GM18505 (cell line): ENCODE measurements at regions not wholly inside any gene's neighbourhood (a gene's known extent, or its start where the extent isn't known, plus 50 kb on each side); places are given as distances from the start of the nearest gene placed in this dataset.
A peak's percentile ranks its signal among the peaks of the same experiment; 100 is the strongest.

Experiments used
- ATAC-seq: cut with Tn5 transposase; IDR thresholded peaks from one replicate; pipeline ENCODE4 v1.9.1; 2021; ENCODE audit not compliant: unreplicated experiment
- POLR2A ChIP-seq: IDR thresholded peaks from 4 replicates; pipeline ENCODE4 v1.6.1; 2011; ENCODE audit warnings: borderline replicate concordance; ENCODE audit not compliant: insufficient read depth, insufficient read length; ENCODE audit errors: extremely low read depth

DNA sequence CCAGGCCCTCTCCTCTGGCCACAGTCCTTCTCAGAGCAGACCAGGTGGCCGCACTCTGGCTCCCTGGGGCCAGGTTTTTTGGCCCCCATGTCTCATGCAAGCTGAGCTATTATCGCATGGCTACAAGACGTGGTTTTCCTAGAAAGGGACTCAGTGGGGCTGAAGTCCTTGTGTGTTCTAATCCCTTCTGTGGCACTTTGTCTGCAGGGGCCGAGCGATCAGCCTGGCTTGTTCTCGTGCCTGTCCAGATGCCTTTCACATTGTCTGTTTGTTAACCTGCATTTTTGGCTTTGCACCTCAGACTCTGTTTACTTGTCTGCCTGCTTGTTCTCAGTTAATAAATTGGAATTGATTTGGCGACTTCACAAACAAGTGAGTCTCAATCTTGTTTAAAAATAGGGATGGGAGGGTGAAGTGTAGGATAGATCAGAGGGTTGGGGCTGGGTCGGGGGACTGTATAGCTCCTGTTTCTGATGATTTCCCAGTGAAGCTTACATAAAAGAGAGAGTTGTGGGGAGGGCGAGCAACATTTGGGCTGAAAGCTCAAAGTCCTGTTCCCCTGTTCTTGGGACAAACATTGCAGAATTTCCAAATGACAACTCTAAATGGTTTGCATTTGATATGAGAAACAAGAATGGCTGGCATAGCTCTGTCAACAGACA is 440.4 kb downstream of the COG6 start:
- ATAC-seq = no peak

DNA sequence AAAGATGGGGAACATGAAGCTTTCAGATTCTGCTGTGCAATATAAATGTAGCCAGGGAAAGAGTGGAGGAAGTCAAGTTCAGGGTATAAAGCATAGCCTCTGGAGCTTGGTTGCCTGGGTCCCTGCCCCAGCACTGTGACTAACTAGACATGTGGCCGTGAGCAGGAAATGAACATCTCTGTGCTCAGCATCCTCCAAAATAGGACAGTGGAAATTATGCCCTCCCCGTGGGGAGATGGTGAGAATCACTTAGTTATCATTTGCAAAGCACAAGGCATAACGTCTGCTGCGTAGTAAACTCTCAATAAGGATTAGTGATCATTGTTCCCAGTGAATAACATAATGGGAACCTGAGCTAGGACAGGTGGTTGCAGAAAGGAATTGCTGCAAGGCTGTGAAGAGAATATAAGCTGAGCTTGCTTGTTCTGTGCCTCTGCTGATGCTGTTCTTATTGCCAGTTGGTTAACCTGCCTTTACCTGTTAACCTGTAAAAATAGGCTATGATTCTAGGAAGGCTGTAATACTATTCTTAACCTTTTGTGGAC is 441.0 kb downstream of the COG6 start:
- no peak for ATAC-seq
- no peak for TF ChIP-seq POLR2A

More for the DNA sequence above, 440.4 kb downstream of the COG6 start:
- no peak for TF ChIP-seq POLR2A

DNA sequence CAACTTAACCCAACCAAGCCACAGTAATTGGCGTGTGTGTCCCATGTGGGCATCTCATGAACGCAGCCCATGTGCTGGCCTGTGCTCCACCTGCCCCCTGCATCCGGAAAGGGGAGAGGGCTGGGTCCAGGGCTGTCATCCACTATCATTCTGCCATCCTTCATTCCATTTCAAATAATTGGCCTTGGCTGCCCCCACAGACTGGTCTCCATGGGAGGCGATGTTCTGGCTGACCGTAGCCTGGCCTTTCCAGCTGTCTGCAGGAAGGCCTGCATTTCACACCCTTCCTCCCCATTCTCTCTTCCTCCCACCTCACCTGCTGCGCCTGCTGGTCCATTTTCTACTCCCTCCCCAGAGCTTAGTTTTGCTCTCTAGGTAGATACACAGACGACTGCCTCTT is 442.8 kb downstream of the COG6 start:
- no peak for ATAC-seq
- no peak for TF ChIP-seq POLR2A

DNA sequence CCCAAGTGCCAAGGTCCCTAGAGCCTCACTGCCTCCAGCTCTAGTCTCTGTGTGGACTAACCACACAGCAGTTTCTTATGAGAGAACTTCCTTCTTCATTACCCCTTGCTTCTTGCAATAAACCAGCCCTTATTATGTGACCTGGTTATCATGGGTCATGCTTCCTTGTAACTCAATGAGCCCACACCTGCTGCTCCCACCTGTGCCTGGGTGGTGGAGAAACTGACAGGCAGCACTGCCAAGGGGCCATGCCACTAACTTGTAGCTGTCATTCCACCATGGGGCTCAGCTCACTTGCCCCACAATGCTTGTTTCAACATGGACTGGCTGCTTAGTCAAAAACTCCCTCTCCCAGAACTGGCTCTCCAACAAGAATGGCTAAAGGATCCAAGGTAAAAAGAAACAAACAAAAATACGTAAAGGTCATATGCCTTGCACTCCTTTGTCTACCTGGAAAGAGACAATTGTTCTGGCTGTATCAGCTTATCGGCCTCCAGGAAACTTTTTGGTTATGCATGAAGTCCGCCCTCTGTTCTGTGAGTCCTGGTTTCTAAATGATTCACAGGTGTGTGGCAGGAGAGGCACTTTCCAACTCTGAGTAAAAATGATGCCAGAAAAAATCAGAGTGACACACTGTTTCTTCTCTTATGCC is 446.4 kb downstream of the COG6 start:
- TF ChIP-seq POLR2A = no peak
- peak; percentile 77 for ATAC-seq

DNA sequence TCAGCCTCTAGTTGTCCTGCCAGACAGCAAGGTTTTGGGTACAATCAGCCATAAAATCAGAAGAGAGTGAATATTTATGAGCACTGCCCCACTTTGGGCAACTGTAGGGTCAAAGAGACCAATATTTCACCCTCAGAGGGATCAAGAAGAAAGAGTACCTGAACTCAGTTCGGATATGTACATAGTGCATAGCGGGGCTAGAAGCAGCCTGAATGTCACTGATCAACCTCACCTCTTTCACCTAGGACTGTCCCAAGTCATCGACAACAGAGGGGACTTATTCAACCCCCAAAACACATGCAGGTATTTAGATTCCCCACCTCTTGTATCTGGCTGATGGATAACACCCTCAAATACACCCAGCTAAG is 446.9 kb downstream of the COG6 start:
- no peak for TF ChIP-seq POLR2A
- no peak for ATAC-seq

DNA sequence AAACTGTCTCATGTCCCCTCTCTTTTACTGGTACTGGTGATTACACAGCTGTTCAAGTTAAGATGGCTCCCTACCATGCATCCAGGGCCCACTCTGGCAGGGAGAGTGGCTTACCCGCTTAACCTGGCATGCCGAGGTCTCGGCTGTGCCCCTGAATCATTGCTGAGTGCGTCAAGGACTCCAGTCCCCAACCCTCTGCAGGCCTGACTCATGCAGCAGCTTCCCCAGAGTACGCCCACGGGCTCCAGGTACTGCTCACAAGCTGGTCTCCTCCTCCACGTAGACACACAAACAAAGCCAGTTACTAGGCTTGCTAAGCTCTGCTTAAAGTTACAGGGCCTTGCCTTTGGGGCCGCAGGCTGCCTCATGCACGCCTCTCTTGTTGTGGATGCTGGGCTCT is 447.4 kb downstream of the COG6 start:
- TF ChIP-seq POLR2A = no peak
- ATAC-seq = no peak

DNA sequence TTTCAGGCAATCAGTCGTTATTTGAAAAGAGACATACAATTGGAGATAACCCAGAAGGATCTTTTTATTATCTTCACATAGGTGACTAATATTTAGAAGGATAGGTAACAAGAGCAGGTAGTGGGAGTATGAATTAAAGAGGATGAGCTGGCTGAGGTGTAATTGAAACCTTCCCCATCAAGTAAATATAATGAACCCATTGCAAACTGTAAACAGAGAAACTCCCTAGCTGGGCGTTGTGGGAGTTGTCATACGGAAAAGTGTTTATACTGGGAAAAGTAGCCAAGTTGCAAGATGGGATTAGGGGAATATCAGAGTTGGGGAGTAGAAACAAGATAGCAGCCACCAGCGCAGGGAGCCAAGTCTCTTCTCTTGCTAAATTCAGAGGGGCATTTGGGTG is 448.4 kb downstream of the COG6 start:
- no peak for TF ChIP-seq POLR2A
- no peak for ATAC-seq

DNA sequence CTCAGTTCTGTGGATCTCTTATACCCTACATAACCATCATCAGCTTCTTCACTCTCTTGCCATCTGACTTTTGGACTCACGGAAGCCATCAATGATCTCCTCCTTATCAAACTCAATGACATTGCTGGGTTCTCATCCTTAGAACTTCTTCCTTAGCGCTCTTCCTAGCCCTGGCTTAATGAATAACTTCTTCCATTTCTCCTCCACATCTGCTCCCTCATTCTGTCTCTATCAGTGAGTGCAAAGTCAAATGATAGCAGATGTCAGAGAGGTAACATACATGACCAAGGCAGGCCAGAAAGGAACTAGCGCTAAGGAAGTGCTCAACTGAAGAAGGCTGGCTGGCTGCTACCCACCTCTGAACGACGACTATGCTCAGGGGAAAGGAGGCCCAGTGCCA is 449.8 kb downstream of the COG6 start:
- no peak for TF ChIP-seq POLR2A

DNA sequence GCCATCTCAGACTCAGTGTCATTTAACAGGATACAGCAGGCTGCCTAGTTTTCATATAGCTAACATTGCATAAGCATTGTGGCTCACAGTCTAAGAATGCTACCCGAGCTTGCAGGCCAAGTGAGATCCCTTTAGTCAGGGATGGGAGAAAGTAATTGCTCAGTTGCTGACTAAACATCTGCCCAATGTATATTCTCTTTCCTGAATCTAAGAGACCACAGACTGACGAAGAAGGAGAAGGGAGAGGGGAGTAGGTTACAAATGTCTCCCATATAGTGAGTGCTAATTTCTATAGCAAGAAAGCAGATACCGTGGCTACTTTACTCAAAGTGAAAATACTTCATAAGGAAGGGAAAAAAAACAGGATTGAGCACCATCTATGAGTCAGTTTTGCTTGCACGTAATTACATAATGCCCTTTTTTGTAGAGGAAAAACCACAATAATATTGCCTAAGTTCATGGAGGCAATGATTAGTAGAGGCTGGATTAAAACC is 453.9 kb downstream of the COG6 start:
- ATAC-seq = no peak
- no peak for TF ChIP-seq POLR2A

More for the DNA sequence above, 449.8 kb downstream of the COG6 start:
- ATAC-seq = no peak

DNA sequence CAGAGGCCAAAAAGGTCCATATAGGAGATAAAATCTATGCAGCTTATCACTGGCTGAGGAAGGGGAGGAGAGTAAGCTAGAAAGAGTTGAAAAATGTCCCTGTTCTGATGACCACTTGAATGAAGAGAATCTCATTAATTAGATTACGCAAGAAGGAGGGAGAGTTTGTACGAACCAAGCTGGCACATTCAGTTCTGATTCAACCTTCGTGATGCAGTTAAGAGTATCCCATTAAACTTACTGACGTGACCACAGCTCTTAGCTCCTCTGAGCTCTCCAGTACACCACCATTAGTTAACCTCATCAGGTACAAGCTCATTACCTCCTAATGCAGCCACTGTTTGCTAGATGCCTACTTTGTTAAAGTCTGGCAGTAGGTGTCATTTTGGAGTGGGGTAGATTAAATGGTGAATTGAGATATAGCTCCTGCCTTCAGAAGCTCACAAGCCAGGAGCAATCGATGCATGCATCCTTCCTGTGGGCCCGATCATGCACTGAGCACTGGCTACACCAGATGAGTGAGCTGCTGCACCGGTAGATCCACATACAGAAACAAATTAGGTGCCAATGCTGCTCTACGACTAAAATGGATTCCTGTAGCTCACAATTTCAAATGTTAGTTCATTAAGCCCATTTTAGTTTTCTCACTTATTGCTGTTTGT is 458.3 kb downstream of the COG6 start:
- no peak for ATAC-seq
- no peak for TF ChIP-seq POLR2A

DNA sequence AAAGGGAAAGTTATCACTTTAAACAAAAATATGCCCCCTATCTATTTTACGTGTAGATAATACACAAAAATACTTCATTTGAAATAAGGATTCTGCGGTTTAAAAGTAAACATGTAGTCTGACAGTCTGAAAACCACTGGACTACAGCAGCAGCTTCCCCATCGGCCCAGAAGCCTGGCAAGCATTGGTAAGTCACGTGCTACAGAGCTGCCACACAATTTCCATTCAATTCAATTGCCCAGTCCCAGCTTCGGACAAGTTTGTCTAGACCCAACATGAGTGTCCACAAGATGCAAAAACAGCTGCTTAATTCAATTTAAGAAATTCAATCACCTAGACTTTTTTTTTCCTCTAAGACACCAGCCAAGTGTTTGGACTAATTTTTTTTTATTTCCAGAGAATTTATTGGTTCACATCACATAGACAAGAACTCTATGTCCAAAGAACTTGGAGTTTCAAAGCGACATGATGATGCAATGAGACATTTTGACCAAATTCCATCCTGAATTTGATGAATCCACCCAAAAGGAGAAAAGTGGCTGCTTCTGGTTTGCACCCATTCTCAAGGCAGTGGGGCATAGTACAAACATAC is 458.9 kb downstream of the COG6 start:
- TF ChIP-seq POLR2A = no peak
- ATAC-seq = no peak

DNA sequence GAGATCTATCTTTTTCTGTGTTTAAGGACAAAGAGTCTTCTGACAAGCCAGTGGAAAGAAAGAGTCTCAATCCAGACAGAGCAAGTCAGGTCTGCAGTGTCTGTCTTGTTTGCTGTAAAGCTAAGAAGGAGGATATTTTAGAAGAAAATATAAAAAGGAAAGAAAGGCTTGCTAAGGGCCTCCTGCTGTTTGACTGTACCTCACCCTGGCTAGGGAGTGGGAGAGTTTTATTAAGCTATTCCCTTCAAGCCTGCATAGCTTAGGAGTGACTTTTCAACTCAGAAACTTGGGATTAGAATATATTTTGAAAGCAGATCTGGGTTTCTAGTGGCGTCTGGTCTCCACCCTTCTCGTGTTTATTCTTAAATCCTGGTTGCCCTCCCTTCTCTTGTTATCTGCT is 460.0 kb downstream of the COG6 start:
- no peak for TF ChIP-seq POLR2A
- ATAC-seq = no peak

DNA sequence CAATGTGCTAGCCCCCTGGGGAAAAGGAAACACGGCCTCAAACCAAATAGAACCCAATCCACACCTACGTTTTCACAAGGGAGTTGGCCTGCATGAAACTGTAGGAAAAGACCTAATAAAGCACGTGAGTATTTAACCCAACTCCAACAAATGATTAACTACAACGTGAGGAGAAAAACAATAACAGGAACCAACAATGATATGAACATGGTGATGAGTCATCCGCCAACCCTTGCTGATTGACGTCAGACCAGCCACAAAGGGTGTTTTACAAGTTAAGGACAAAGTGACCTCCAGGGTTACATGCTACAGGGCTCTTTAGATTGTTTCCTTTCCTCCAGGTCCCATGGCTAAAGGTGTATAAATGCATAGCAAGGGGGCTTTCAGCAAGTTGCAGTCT is 460.5 kb downstream of the COG6 start:
- TF ChIP-seq POLR2A = no peak
- ATAC-seq = no peak
